Adrenal gland (tissue), 9 donors: ENCODE measurements at regions not wholly inside any gene's neighbourhood (a gene's known extent, or its start where the extent isn't known, plus 50 kb on each side); places are given as distances from the start of the nearest gene placed in this dataset.

Source experiments
- DNase-seq, 7 donors: peaks; one replicate each; pipeline ENCODE4 v3.0.0-alpha.2; 2019 to 2020
- H3K27ac ChIP-seq, 5 donors: fragments of 200-600 bp; sonication (generic) in 4 of 5; 1 replicate in 3 of 5; 2 replicates in 2 of 5; pipeline versions ENCODE4 v1.5.1 to v1.8.0; 2016 to 2020; ENCODE audit warnings: mild to moderate bottlenecking in 1 of 5
- H3K27me3 ChIP-seq: fragments of 200-600 bp; 2 replicates; pipeline ENCODE4 v1.8.0; 2021
- H3K36me3 ChIP-seq, 2 donors: fragments of 200-600 bp; replicated peaks in 1 of 2; 1 replicate in 1 of 2; 2 replicates in 1 of 2; pipeline versions ENCODE4 v1.5.1 to v1.8.0; 2018 to 2022
- H3K4me1 ChIP-seq, 2 donors: fragments of 200-600 bp; replicated peaks in 1 of 2; 1 replicate in 1 of 2; 2 replicates in 1 of 2; pipeline versions ENCODE4 v1.5.1 to v1.8.0; 2018 to 2021
- H3K4me3 ChIP-seq, 4 donors: fragments of 200-600 bp; sonication (generic) in 3 of 4; one replicate each; pipeline ENCODE4 v1.5.1; 2016 to 2018
- H3K9me3 ChIP-seq, 3 donors: fragments of 200-600 bp; sonication (generic) in 1 of 3; replicated peaks in 1 of 3; 1 replicate in 2 of 3; 2 replicates in 1 of 3; pipeline versions ENCODE4 v1.5.1 to v1.8.0; 2016 to 2021
- POLR2A ChIP-seq, 2 donors: fragments of 450-650 bp; IDR thresholded peaks; one replicate each; pipeline ENCODE4 v1.6.1; 2017; ENCODE audit warnings: antibody characterized with exemption in 2 of 2, mild to moderate bottlenecking in 2 of 2, moderate library complexity in 1 of 2
- WGBS, 4 donors: extraction: QIAGEN DNeasy Blood & Tissue Kit in 2 of 4; methylation state at CpG; one replicate each; pipeline versions ENCODE4 v1.1.5 to v1.1.7; 2013 to 2017; 5-methylcytosine and 5-hydroxymethylcytosine counted together
- intact Hi-C, 2 donors: fragments of 100-400 bp; cut with DNase I; formaldehyde crosslinking; loops; one replicate each; pipeline versions ENCODE4 v1.14.1 to v1.15.0; 2022 to 2023
- TF ChIP-seq, protein P1 (sequence below), 6 experiments: fragments of 450-650 bp in 4 of 6; fragments of 200-600 bp in 2 of 6; sonication (generic) in 1 of 6; IDR thresholded peaks; 1 replicate in 5 of 6; 2 replicates in 1 of 6; pipeline versions ENCODE4 v1.5.1 to v1.8.0; 2016 to 2021; ENCODE audit warnings: antibody characterized with exemption in 6 of 6, mild to moderate bottlenecking in 2 of 6, moderate library complexity in 1 of 6
- donor health status: healthy with polysubstance abuse.
- donor health status: Bipolar disorder and iron deficiency.
- donor health status: DM: yes; HTN: yes; CAD: no.
- donor health status: DM: no; HTN: no; CAD: no.
- donor health status: DM: no; HTN: no; CAD: no.

DNA sequence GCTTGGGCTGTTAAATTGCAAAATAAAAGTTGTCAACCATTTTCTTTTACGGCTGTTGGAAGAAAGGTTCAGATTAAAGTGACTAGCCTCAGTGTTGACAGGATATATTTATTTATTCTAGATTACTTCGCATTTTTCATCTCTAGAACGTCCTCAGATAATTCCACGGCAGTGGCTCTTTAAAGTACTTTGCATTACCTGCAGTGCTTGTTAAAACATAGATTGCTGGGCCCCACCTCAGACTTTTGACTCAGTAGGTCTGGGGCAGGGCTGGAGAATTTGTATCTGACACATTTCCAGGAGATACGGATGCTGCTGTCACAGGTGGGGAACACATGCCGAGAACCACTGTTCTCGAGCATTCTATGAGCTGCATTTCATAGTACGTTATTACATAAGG, 292.7 kb downstream of the EDEM1 start:
- no peak overlapping the region for H3K27ac ChIP-seq
- H3K4me1 ChIP-seq = no peaks in the 10 kb centered on the region
- H3K9me3 ChIP-seq = no peaks in the 10 kb centered on the region
- H3K27me3 ChIP-seq = no peaks in the 10 kb centered on the region
- TF ChIP-seq POLR2A (IDR thresholded peaks at IDR 0.05) = no peak
- TF ChIP-seq, protein P1, sequence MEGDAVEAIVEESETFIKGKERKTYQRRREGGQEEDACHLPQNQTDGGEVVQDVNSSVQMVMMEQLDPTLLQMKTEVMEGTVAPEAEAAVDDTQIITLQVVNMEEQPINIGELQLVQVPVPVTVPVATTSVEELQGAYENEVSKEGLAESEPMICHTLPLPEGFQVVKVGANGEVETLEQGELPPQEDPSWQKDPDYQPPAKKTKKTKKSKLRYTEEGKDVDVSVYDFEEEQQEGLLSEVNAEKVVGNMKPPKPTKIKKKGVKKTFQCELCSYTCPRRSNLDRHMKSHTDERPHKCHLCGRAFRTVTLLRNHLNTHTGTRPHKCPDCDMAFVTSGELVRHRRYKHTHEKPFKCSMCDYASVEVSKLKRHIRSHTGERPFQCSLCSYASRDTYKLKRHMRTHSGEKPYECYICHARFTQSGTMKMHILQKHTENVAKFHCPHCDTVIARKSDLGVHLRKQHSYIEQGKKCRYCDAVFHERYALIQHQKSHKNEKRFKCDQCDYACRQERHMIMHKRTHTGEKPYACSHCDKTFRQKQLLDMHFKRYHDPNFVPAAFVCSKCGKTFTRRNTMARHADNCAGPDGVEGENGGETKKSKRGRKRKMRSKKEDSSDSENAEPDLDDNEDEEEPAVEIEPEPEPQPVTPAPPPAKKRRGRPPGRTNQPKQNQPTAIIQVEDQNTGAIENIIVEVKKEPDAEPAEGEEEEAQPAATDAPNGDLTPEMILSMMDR (IDR thresholded peaks at IDR 0.05) = no peak
- no peak overlapping the region for H3K4me3 ChIP-seq
- no peak for DNase-seq
- intact Hi-C loops = no loop called here
- 70 to 82% (median 80%) methylated on average over 8 of the region's 8 CpGs for WGBS, 4 donors
- H3K36me3 ChIP-seq = no peaks in the 10 kb centered on the region

DNA sequence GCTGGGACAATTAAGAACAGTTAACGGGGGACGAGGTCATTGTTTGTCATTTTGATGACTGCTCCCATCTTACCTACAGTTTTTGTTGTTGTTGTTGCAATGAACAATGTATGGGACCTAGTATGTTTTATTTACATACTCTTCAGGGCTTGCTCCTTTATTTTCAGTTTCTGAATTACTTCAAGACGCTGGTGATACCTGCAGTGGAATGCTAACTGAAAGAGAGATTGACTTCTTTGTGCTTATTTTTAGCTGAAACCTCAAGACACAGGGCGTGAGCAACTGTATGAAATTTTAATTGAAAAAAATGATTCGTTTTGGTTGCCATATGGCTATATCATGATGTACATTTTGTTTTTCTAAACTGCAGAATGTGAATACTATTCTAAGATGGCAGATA, 297.9 kb downstream of the EDEM1 start:
- Histone ChIP-seq H3K27ac (no peak overlapping the region), H3K9me3 (no peaks in the 10 kb centered on the region), H3K36me3 (no peaks in the 10 kb centered on the region), H3K4me1 (no peaks in the 10 kb centered on the region), H3K27me3 (no peaks in the 10 kb centered on the region), H3K4me3 (no peak overlapping the region)
- TF ChIP-seq, protein P1 (IDR thresholded peaks at IDR 0.05) = no peak
- TF ChIP-seq POLR2A (IDR thresholded peaks at IDR 0.05) = no peak
- 66 to 74% (median 72%) methylated on average over 5 of the region's 5 CpGs for WGBS, 4 donors
- intact Hi-C loops = no loop called here
- DNase-seq = no peak

DNA sequence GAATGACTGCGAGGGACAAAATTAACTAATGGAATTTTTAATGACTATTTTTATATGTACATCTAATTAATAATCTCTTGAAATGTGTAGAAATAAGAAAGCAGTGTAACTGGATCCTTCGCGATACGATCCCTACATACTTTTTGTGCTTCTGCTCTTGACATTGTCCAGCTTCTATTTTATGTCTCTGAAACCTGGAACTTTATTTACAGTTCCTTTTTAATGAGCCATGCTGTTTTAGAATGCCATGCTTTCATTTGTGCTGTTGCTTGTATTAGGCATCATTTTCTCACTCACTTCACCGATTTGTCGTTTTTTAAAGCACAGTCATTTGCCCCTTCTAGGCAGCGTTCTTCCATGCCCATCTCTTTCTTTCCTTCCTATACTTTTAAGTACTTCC, 301.3 kb downstream of the EDEM1 start:
- Histone ChIP-seq H3K4me3 (no peak overlapping the region), H3K9me3 (no peaks in the 10 kb centered on the region), H3K36me3 (no peaks in the 10 kb centered on the region), H3K27ac (no peak overlapping the region), H3K4me1 (no peaks in the 10 kb centered on the region), H3K27me3 (no peaks in the 10 kb centered on the region)
- 81 to 87% (median 85%) methylated on average over 7 of the region's 7 CpGs for WGBS, 4 donors
- DNase-seq = no peak
- intact Hi-C loops = no loop called here
- no peak for TF ChIP-seq POLR2A (IDR thresholded peaks at IDR 0.05)
- TF ChIP-seq, protein P1 (IDR thresholded peaks at IDR 0.05) = no peak

GRCh38 chr3:5489536-5489935, 302.0 kb downstream of the EDEM1 start:
- Histone ChIP-seq H3K27me3 (no peaks in the 10 kb centered on the region), H3K9me3 (no peaks in the 10 kb centered on the region), H3K36me3 (no peaks in the 10 kb centered on the region), H3K27ac (no peak overlapping the region), H3K4me3 (no peak overlapping the region), H3K4me1 (no peaks in the 10 kb centered on the region)
- TF ChIP-seq, protein P1 (IDR thresholded peaks at IDR 0.05) = no peak
- TF ChIP-seq POLR2A (IDR thresholded peaks at IDR 0.05) = no peak
- WGBS, 4 donors = 50 to 73% (median 57%) methylated on average over 3 of the region's 3 CpGs
- intact Hi-C loops = no loop called here
- no peak for DNase-seq
